ENCODE measurements at regions not wholly inside any gene's neighbourhood (a gene's known extent, or its start where the extent isn't known, plus 50 kb on each side); places are given as distances from the start of the nearest gene placed in this dataset.
A peak's percentile ranks its signal among the peaks of the same experiment; 100 is the strongest.

- H3K9me3 ChIP-seq: peaks cover 0 to 13% (median 4%) of the 10 kb centered on the region in 4 donors
- DNase-seq (no peak), ATAC-seq (ENCODE audit: low FRiP score in 2 of 2) (no peak)
- H3K27me3 ChIP-seq: no peaks in the 10 kb centered on the region
- H3K4me3 ChIP-seq: no peak overlapping the region
- no peaks in the 10 kb centered on the region for H3K36me3 ChIP-seq
- no peak for TF ChIP-seq EP300 (IDR thresholded peaks at IDR 0.05)
- TF ChIP-seq POLR2A (IDR thresholded peaks at IDR 0.05): no peak
- TF ChIP-seq, protein P1, sequence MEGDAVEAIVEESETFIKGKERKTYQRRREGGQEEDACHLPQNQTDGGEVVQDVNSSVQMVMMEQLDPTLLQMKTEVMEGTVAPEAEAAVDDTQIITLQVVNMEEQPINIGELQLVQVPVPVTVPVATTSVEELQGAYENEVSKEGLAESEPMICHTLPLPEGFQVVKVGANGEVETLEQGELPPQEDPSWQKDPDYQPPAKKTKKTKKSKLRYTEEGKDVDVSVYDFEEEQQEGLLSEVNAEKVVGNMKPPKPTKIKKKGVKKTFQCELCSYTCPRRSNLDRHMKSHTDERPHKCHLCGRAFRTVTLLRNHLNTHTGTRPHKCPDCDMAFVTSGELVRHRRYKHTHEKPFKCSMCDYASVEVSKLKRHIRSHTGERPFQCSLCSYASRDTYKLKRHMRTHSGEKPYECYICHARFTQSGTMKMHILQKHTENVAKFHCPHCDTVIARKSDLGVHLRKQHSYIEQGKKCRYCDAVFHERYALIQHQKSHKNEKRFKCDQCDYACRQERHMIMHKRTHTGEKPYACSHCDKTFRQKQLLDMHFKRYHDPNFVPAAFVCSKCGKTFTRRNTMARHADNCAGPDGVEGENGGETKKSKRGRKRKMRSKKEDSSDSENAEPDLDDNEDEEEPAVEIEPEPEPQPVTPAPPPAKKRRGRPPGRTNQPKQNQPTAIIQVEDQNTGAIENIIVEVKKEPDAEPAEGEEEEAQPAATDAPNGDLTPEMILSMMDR (IDR thresholded peaks at IDR 0.05): no peak
- no peak for TF ChIP-seq POLR2AphosphoS5 (IDR thresholded peaks at IDR 0.05)
- H3K4me1 ChIP-seq: peaks cover 0 to 4% (median 3%) of the 10 kb centered on the region in 4 donors
- H3K27ac ChIP-seq: no peak overlapping the region
- WGBS, 2 donors: 58 to 65% methylated on average over 2 of the region's 2 CpGs
Observed at GRCh38 chr21:43292866-43293142, 124.0 kb downstream of the CRYAA start.

DNA sequence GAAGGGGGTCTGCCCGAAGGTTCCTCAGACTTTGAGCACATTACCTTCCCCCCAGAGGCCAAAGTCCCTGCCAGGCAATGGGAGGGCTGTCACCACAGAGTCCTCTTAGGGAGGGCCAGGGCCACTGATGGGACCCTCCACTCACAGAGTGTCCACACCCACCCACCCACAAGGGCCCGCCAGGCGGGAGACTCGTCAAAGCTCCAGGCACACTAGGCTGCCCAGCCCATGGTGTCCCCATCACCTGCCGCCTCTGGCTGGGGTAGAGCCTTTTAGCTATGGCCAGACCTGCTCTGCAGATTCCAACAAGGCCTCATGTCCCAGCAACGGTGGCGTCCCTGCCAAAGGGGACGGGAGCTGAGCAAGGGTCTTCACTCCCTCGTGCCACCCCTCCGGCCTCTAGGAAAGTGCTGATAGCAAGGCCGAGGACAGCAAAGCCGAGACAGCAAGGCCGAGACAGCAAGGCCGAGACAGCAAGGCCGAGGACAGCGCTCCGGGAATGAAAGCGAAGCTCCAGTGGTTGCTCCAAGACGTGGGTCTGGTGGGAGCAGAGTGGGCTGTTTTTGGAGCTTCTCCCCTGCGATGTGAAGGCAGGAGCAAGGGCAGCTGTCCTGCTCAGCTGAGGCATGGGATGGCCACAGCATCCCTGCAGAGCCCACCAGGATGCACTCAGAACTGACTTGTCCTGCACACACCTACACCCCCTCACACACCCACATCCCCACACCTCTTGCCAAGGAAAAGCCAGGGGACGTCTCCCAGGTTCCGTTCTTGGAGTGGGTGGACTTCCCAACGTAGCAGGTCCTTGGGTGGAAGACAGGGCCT lies 123.4 kb downstream of the CRYAA start:
- DNase-seq (peak in 1 of 2 donors; percentile 47), ATAC-seq (ENCODE audit: low FRiP score in 2 of 2) (no peak)
- Histone ChIP-seq H3K4me1 (peaks cover 0 to 6% (median 4%) of the 10 kb centered on the region in 4 donors), H3K9me3 (peaks cover 0 to 13% (median 4%) of the 10 kb centered on the region in 4 donors), H3K27ac (no peak overlapping the region), H3K4me3 (no peak overlapping the region), H3K36me3 (no peaks in the 10 kb centered on the region), H3K27me3 (no peaks in the 10 kb centered on the region)
- TF ChIP-seq POLR2AphosphoS5 (IDR thresholded peaks at IDR 0.05) (no peak), POLR2A (IDR thresholded peaks at IDR 0.05) (no peak), EP300 (IDR thresholded peaks at IDR 0.05) (no peak)
- TF ChIP-seq, protein P1 (IDR thresholded peaks at IDR 0.05): no peak
- 86 to 94% methylated on average over 18 to 23 of the region's 23 CpGs for WGBS, 2 donors

- Histone ChIP-seq H3K9me3 (peaks cover 0 to 13% (median 4%) of the 10 kb centered on the region in 4 donors), H3K27ac (no peak overlapping the region), H3K36me3 (no peaks in the 10 kb centered on the region), H3K27me3 (no peaks in the 10 kb centered on the region), H3K4me3 (no peak overlapping the region), H3K4me1 (peaks cover 0 to 6% (median 4%) of the 10 kb centered on the region in 4 donors)
- 80 to 88% methylated on average over 6 to 13 of the region's 14 CpGs for WGBS, 2 donors
- ATAC-seq (ENCODE audit: low FRiP score in 2 of 2): no peak
- peak in 1 of 2 donors; percentile 49 for DNase-seq
- TF ChIP-seq POLR2AphosphoS5 (IDR thresholded peaks at IDR 0.05) (no peak), EP300 (IDR thresholded peaks at IDR 0.05) (no peak), POLR2A (IDR thresholded peaks at IDR 0.05) (no peak)
- TF ChIP-seq, protein P1 (IDR thresholded peaks at IDR 0.05): no peak
Observed at GRCh38 chr21:43291347-43291950, 122.6 kb downstream of the CRYAA start.

DNA sequence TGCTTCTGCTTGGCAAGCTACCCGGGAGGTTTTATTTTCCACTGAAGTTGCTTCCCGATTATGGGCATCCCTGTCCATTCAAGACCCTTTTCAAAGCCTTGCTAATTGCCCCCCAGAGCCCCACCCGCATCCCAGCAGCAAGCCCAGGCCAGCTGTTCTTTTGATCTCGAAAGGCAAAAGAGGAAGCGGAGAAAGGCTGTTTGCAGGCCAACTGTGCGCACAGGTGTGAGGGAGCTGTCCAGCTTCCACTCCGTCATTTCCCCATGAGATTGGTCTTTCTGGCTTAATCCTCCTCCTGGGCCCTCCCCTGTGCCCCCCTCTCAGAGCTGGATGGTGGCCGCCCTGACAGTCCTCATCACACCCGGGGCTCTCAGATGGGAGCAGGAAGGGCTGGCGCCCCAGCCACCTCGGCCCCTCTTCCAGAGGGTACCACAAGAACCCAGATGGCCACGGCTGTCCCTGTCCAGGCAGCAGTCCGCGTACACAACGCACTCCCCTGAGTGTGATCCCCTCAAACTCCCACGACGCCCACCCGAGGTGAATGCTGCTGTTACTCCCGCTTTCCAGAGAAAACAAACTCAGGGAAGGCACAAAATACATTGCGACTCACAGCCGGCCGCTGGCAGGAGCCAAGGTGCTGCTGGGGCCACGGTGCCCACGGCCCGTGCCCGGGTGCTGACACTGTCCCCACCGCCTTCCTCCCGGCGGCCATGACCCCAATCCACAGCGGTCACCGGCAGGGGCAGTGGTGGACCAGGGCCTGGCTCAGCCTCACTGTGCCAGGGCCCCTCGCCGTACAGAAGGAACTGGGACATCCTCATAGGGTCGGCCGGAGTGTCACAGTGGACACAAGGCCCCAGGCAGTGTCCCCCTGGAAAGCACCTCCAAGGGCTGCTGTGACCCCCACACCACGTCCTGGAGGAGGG lies 121.9 kb downstream of the CRYAA start:
- peaks cover 0 to 11% (median 3%) of the 10 kb centered on the region in 4 donors for H3K9me3 ChIP-seq
- H3K4me3 ChIP-seq: no peak overlapping the region
- TF ChIP-seq POLR2A (IDR thresholded peaks at IDR 0.05) (no peak), EP300 (IDR thresholded peaks at IDR 0.05) (no peak), POLR2AphosphoS5 (IDR thresholded peaks at IDR 0.05) (no peak)
- TF ChIP-seq, protein P1 (IDR thresholded peaks at IDR 0.05): no peak
- 76 to 82% methylated on average over 31 to 36 of the region's 36 CpGs for WGBS, 2 donors
- no peak overlapping the region for H3K27ac ChIP-seq
- ATAC-seq (ENCODE audit: low FRiP score in 2 of 2) (peak in 1 of 2 donors; percentile 27), DNase-seq (peak in 1 of 2 donors; percentile 78)
- no peaks in the 10 kb centered on the region for H3K27me3 ChIP-seq
- H3K4me1 ChIP-seq: peaks cover 0 to 6% (median 4%) of the 10 kb centered on the region in 4 donors
- no peaks in the 10 kb centered on the region for H3K36me3 ChIP-seq
